H9 (cell line): ENCODE measurements at regions not wholly inside any gene's neighbourhood (a gene's known extent, or its start where the extent isn't known, plus 50 kb on each side); places are given as distances from the start of the nearest gene placed in this dataset.

ENCODE experiments used
- DNase-seq: peaks from one replicate; pipeline ENCODE4 v3.0.0-alpha.2; 2017
- H2AFZ ChIP-seq: one replicate; pipeline ENCODE4 v1.6.1; 2013; ENCODE audit warnings: mild to moderate bottlenecking, low read length, control low read depth, moderate library complexity
- H2AK5ac ChIP-seq: 2 replicates; pipeline ENCODE4 v1.6.1; 2013; ENCODE audit warnings: low read length, control low read depth, mixed read lengths; ENCODE audit not compliant: insufficient read length
- H2BK120ac ChIP-seq: one replicate; pipeline ENCODE4 v1.6.1; 2013; ENCODE audit warnings: low read depth, mild to moderate bottlenecking, low read length, control low read depth, inconsistent platforms; ENCODE audit not compliant: poor library complexity, severe bottlenecking
- H2BK12ac ChIP-seq: 2 replicates; pipeline ENCODE4 v1.6.1; 2013; ENCODE audit warnings: low read length, control low read depth, mixed read lengths, low read depth; ENCODE audit not compliant: insufficient read length
- H2BK15ac ChIP-seq: 2 replicates; pipeline ENCODE4 v1.6.1; 2013; ENCODE audit warnings: low read depth, low read length, control low read depth
- H2BK20ac ChIP-seq: one replicate; pipeline ENCODE4 v1.6.1; 2013; ENCODE audit warnings: low read depth, mild to moderate bottlenecking, low read length, control low read depth, inconsistent platforms; ENCODE audit not compliant: poor library complexity, severe bottlenecking
- H2BK5ac ChIP-seq: 2 replicates; pipeline ENCODE4 v1.6.1; 2013; ENCODE audit warnings: low read length, control low read depth, mixed read lengths; ENCODE audit not compliant: insufficient read length
- H3K14ac ChIP-seq: 2 replicates; pipeline ENCODE4 v1.6.1; 2013; ENCODE audit warnings: low read length, control low read depth; ENCODE audit not compliant: insufficient read depth
- H3K18ac ChIP-seq: 2 replicates; pipeline ENCODE4 v1.6.1; 2013; ENCODE audit warnings: low read depth, mild to moderate bottlenecking, mixed read lengths, low read length, control low read depth; ENCODE audit not compliant: insufficient read length
- H3K23ac ChIP-seq: 2 replicates; pipeline ENCODE4 v1.6.1; 2013; ENCODE audit warnings: low read length, control low read depth, mixed read lengths, low read depth; ENCODE audit not compliant: insufficient read length
- H3K23me2 ChIP-seq: 2 replicates; pipeline ENCODE4 v1.6.1; 2013; ENCODE audit warnings: low read depth, mild to moderate bottlenecking, mixed read lengths, low read length, control low read depth; ENCODE audit not compliant: insufficient read length, poor library complexity, severe bottlenecking
- H3K27ac ChIP-seq: 2 replicates; pipeline ENCODE4 v1.5.1; 2013; ENCODE audit warnings: low read length, control low read depth, mixed read lengths, low read depth; ENCODE audit not compliant: insufficient read length
- H3K27me3 ChIP-seq: 2 replicates; pipeline ENCODE4 v1.6.1; 2013; ENCODE audit warnings: low read length, control low read depth, inconsistent platforms; ENCODE audit not compliant: insufficient read depth
- H3K4ac ChIP-seq: 2 replicates; pipeline ENCODE4 v1.6.1; 2013; ENCODE audit warnings: low read depth, mild to moderate bottlenecking, control low read depth, inconsistent platforms, low read length, moderate library complexity
- H3K4me1 ChIP-seq: 2 replicates; pipeline ENCODE4 v1.6.1; 2013; ENCODE audit warnings: low read length, control low read depth, inconsistent platforms; ENCODE audit not compliant: insufficient read depth
- H3K4me2 ChIP-seq: 2 replicates; pipeline ENCODE4 v1.6.1; 2013; ENCODE audit warnings: low read length, control low read depth, mixed read lengths; ENCODE audit not compliant: insufficient read length, insufficient read depth
- H3K56ac ChIP-seq: 2 replicates; pipeline ENCODE4 v1.6.1; 2013; ENCODE audit warnings: low read depth, mild to moderate bottlenecking, mixed read lengths, low read length, control low read depth; ENCODE audit not compliant: insufficient read length
- H3K79me1 ChIP-seq: 2 replicates; pipeline ENCODE4 v1.6.1; 2013; ENCODE audit warnings: low read depth, mild to moderate bottlenecking, moderate library complexity, low read length, control low read depth, inconsistent platforms; ENCODE audit not compliant: insufficient read depth, poor library complexity, severe bottlenecking
- H3K79me2 ChIP-seq: 2 replicates; pipeline ENCODE4 v1.6.1; 2013; ENCODE audit warnings: low read length, control low read depth, inconsistent platforms; ENCODE audit not compliant: insufficient read depth
- H3K9ac ChIP-seq: 2 replicates; pipeline ENCODE4 v1.6.1; 2013; ENCODE audit warnings: low read length, control low read depth, mixed read lengths; ENCODE audit not compliant: insufficient read length; ENCODE audit errors: extremely low read depth
- H3K9me3 ChIP-seq: one replicate; pipeline ENCODE4 v1.6.1; 2013; ENCODE audit warnings: low read depth, low read length, inconsistent platforms; ENCODE audit not compliant: control insufficient read depth
- H3T11ph ChIP-seq: one replicate; pipeline ENCODE4 v1.6.1; 2013; ENCODE audit warnings: mild to moderate bottlenecking, low read length, control low read depth, inconsistent platforms
- H4K20me1 ChIP-seq: one replicate; pipeline ENCODE4 v1.6.1; 2013; ENCODE audit not compliant: control insufficient read depth, insufficient read length, insufficient read depth
- H4K5ac ChIP-seq: 2 replicates; pipeline ENCODE4 v1.6.1; 2013; ENCODE audit warnings: low read depth, mild to moderate bottlenecking, mixed read lengths, low read length, control low read depth; ENCODE audit not compliant: insufficient read length
- H4K8ac ChIP-seq: replicated peaks from 2 replicates; pipeline ENCODE4 v1.6.1; 2013; ENCODE audit warnings: low read length, control low read depth, mixed read lengths, low read depth; ENCODE audit not compliant: insufficient read length
- H4K91ac ChIP-seq: 2 replicates; pipeline ENCODE4 v1.6.1; 2013; ENCODE audit warnings: low read depth, mild to moderate bottlenecking, moderate library complexity, mixed read lengths, low read length, control low read depth; ENCODE audit not compliant: insufficient read length
- H3K27ac Mint-ChIP-seq, 3 experiments: 2 replicates in 2 of 3; 3 replicates in 1 of 3; pipeline ENCODE4 v1.8.0; 2020 to 2021; ENCODE audit warnings: mixed read lengths in 3 of 3, mild to moderate bottlenecking in 1 of 3, moderate library complexity in 1 of 3
- H3K27me3 Mint-ChIP-seq: 2 replicates; pipeline ENCODE4 v1.8.0; 2021; ENCODE audit warnings: low read depth, mild to moderate bottlenecking, moderate library complexity, mixed read lengths
- H3K36me3 Mint-ChIP-seq, 3 experiments: 2 replicates in 2 of 3; 3 replicates in 1 of 3; pipeline ENCODE4 v1.8.0; 2020 to 2021; ENCODE audit warnings: low read depth in 3 of 3, mixed read lengths in 3 of 3; ENCODE audit not compliant: insufficient read depth in 1 of 3
- H3K4me1 Mint-ChIP-seq, 2 experiments: 2 replicates each; pipeline ENCODE4 v1.8.0; 2020; ENCODE audit warnings: mixed read lengths in 2 of 2
- H3K4me3 Mint-ChIP-seq, 2 experiments: 2 replicates in 1 of 2; 3 replicates in 1 of 2; pipeline ENCODE4 v1.8.0; 2020 to 2021; ENCODE audit warnings: mild to moderate bottlenecking in 2 of 2, mixed read lengths in 2 of 2, moderate library complexity in 1 of 2
- H3K9me3 Mint-ChIP-seq, 2 experiments: 2 replicates in 1 of 2; 3 replicates in 1 of 2; pipeline ENCODE4 v1.8.0; 2020; ENCODE audit warnings: mild to moderate bottlenecking in 2 of 2, mixed read lengths in 2 of 2, moderate library complexity in 1 of 2
- WGBS: extraction: QIAGEN DNeasy Blood & Tissue Kit; methylation state at CpG from one replicate; pipeline ENCODE4 v1.1.7; 2013; ENCODE audit warnings: missing lambda C conversion rate, low lambda C conversion rate, mixed read lengths; ENCODE audit not compliant: insufficient read length; ENCODE audit errors: extremely low coverage; 5-methylcytosine and 5-hydroxymethylcytosine counted together
- TF ChIP-seq, protein P1 (sequence below): fragments of 200-600 bp; sonication (generic); conservative IDR thresholded peaks from 3 replicates; pipeline ENCODE4 v1.8.0; 2021; ENCODE audit warnings: antibody characterized with exemption, mild to moderate bottlenecking

DNA sequence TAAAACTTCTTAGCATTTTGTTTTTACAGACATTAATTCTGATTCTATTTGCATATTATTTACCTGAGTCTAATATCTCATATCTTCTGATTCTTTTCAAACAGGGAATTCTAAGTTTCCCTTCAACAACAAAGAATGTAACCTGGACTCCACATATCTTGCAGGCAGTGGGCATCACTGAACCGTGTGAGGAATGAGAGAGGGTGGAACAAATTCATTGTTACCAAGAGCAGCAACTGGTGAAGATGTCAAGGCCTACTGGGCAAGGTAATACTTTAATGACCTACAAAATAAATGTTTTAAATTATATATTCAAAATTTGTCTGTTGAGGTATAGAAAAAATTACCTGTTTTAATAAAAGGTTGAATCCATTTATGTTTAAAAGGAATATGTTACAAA is 455.3 kb upstream of the TUSC1 start:
- no peaks in the 10 kb centered on the region for H3K23me2 ChIP-seq
- no peaks in the 10 kb centered on the region for H4K20me1 ChIP-seq
- no peak overlapping the region for H2BK15ac ChIP-seq
- no peaks in the 10 kb centered on the region for H3K9me3 Mint-ChIP-seq
- H2BK12ac ChIP-seq, result no peak overlapping the region
- no peak overlapping the region for H3K27ac Mint-ChIP-seq
- H4K91ac ChIP-seq, result no peak overlapping the region
- H2AK5ac ChIP-seq, result no peak overlapping the region
- H3K23ac ChIP-seq, result no peak overlapping the region
- no peak overlapping the region for H3K18ac ChIP-seq
- H3K9me3 ChIP-seq, result no peaks in the 10 kb centered on the region
- H3K36me3 Mint-ChIP-seq, result no peaks in the 10 kb centered on the region
- no peak overlapping the region for H3T11ph ChIP-seq
- H3K4ac ChIP-seq, result no peak overlapping the region
- H3K4me3 Mint-ChIP-seq, result no peak overlapping the region
- no peaks in the 10 kb centered on the region for H3K27me3 Mint-ChIP-seq
- no peak overlapping the region for H3K27ac ChIP-seq
- H2BK5ac ChIP-seq, result no peak overlapping the region
- H3K4me1 Mint-ChIP-seq, result peaks cover 5% of the 10 kb centered on the region in 2 experiments
- no CpG with 5 or more reads among the region's 1 CpG for WGBS
- no peaks in the 10 kb centered on the region for H3K79me1 ChIP-seq
- no peak overlapping the region for H4K8ac ChIP-seq
- no peak for DNase-seq
- 0 out of 2 replicates have a peak, but pooled peaks cover 4% of the 10 kb centered on the region for H3K4me1 ChIP-seq
- no peak overlapping the region for H3K14ac ChIP-seq
- H2BK20ac ChIP-seq, result no peak overlapping the region
- no peaks in the 10 kb centered on the region for H3K27me3 ChIP-seq
- TF ChIP-seq, protein P1, sequence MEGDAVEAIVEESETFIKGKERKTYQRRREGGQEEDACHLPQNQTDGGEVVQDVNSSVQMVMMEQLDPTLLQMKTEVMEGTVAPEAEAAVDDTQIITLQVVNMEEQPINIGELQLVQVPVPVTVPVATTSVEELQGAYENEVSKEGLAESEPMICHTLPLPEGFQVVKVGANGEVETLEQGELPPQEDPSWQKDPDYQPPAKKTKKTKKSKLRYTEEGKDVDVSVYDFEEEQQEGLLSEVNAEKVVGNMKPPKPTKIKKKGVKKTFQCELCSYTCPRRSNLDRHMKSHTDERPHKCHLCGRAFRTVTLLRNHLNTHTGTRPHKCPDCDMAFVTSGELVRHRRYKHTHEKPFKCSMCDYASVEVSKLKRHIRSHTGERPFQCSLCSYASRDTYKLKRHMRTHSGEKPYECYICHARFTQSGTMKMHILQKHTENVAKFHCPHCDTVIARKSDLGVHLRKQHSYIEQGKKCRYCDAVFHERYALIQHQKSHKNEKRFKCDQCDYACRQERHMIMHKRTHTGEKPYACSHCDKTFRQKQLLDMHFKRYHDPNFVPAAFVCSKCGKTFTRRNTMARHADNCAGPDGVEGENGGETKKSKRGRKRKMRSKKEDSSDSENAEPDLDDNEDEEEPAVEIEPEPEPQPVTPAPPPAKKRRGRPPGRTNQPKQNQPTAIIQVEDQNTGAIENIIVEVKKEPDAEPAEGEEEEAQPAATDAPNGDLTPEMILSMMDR, result no peak
- no peaks in the 10 kb centered on the region for H3K79me2 ChIP-seq
- no peak overlapping the region for H2BK120ac ChIP-seq
- H3K56ac ChIP-seq, result no peak overlapping the region
- H2AFZ ChIP-seq, result no peak overlapping the region
- no peak overlapping the region for H3K9ac ChIP-seq
- no peak overlapping the region for H3K4me2 ChIP-seq
- H4K5ac ChIP-seq, result no peak overlapping the region
